Fibroblast of mammary gland (primary cell): ENCODE measurements at regions not wholly inside any gene's neighbourhood (a gene's known extent, or its start where the extent isn't known, plus 50 kb on each side); places are given as distances from the start of the nearest gene placed in this dataset.

Source experiments
- DNase-seq: peaks from one replicate; pipeline ENCODE4 v3.0.0-alpha.2; 2010; ENCODE audit warnings: low read depth
- H3K4me3 ChIP-seq: 2 replicates; pipeline ENCODE4 v1.5.1; 2011; ENCODE audit warnings: low read depth, mild to moderate bottlenecking, low read length, moderate library complexity; ENCODE audit not compliant: control insufficient read depth
- TF ChIP-seq, protein P1 (sequence below): conservative IDR thresholded peaks from 2 replicates; pipeline ENCODE4 v1.5.1; 2011; ENCODE audit warnings: low read depth, low read length, inconsistent platforms; ENCODE audit not compliant: control insufficient read depth, insufficient read depth

DNA sequence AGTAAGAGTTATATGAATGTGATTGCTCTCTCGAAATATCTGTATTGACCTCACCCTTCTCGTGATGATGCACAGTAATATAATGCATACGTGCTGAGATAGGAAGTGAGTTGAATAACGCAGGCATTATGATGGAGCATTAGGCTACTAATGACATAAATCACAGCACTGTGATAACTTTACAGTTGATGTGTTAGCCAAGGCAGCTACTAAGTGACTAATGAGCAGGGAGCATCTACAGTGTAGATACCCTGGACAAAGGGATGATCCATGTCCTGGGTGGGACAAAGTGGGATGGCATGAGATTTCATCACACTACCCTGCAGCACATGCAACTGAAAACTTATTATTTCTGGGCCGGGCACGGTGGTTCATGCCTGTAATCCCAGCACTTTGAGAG is 68.4 kb downstream of the HDGFL1 start:
- no peak overlapping the region for H3K4me3 ChIP-seq
- TF ChIP-seq, protein P1, sequence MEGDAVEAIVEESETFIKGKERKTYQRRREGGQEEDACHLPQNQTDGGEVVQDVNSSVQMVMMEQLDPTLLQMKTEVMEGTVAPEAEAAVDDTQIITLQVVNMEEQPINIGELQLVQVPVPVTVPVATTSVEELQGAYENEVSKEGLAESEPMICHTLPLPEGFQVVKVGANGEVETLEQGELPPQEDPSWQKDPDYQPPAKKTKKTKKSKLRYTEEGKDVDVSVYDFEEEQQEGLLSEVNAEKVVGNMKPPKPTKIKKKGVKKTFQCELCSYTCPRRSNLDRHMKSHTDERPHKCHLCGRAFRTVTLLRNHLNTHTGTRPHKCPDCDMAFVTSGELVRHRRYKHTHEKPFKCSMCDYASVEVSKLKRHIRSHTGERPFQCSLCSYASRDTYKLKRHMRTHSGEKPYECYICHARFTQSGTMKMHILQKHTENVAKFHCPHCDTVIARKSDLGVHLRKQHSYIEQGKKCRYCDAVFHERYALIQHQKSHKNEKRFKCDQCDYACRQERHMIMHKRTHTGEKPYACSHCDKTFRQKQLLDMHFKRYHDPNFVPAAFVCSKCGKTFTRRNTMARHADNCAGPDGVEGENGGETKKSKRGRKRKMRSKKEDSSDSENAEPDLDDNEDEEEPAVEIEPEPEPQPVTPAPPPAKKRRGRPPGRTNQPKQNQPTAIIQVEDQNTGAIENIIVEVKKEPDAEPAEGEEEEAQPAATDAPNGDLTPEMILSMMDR, result no peak
- no peak for DNase-seq

DNA sequence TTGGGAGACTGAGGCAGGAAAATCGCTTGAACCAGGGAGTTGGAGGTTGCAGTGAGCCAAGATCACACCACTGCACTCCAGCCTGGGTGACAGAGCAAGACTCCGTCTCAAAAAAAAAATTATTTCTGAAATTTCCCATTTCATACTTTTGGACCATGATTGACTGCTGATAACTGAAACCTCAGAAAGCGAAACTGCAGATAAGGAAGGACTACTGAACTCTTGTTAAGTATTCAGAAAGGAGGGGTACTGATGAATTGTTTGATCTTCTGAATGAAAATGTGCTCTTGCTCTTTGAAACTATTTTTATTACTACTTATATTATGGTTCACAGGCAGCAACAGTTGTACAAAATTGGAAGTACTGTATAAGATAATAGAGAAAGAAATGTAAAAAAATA is 69.0 kb downstream of the HDGFL1 start:
- no peak for DNase-seq
- H3K4me3 ChIP-seq, result no peak overlapping the region
- TF ChIP-seq, protein P1, result no peak

DNA sequence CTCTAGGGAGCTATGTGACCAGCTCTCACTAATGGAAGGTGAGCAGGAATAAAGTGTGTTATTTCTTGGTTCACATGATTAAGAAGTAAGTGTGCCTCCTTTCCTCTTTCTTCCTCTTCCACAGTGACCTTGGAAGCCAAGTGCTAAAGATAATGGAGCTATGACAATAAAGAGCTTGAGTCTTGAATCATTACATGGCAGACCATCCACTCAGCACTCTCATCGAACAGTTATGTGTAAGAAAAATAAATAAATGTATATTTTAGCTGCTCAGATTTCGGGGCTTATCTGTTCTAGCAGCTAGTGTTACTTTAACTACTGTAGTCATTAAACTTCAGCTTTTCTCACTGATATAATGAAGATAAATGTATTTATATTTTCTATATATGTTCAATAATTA is 72.9 kb downstream of the HDGFL1 start:
- DNase-seq, result no peak
- TF ChIP-seq, protein P1, result no peak
- H3K4me3 ChIP-seq, result no peak overlapping the region

DNA sequence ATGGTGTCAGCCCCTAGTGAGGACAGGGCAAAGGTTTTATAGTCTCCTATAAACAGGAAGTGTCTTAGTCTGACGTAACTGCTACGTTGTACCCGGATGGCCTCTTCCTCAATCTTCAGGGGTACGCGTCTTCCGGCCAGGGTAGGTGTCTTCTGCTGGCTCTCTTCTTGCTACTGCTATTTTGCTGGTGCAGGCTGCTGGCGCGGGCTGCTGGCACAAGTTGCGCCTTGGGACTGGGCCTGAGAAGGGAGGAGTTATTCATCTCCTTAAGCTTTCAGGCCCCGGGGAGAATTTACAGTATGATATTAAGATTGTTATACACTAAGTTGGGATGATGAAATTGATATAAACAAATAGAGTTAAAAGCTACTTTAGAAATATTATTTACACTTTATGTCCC is 74.4 kb downstream of the HDGFL1 start:
- no peak overlapping the region for H3K4me3 ChIP-seq
- TF ChIP-seq, protein P1, result no peak
- DNase-seq, result no peak

DNA sequence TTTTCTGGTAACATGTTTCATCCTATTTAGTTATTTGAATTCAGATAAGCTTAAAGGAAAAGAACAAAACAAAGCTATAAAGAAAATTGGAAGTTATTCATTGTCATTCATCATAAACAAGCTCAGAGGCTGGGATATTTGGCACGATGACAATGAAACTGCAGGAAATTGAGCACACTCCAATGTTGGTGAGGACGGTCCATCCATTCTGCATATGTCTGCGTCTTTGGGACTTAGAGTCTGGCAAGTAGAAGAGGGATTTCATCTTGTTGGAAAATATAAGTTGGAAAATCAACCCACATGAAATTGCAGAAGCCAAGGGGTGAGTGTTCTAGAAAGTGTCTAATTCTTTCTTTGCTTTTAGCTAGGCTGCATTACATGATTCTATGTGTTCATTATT is 78.4 kb downstream of the HDGFL1 start:
- H3K4me3 ChIP-seq, result no peak overlapping the region
- TF ChIP-seq, protein P1, result no peak
- no peak for DNase-seq

DNA sequence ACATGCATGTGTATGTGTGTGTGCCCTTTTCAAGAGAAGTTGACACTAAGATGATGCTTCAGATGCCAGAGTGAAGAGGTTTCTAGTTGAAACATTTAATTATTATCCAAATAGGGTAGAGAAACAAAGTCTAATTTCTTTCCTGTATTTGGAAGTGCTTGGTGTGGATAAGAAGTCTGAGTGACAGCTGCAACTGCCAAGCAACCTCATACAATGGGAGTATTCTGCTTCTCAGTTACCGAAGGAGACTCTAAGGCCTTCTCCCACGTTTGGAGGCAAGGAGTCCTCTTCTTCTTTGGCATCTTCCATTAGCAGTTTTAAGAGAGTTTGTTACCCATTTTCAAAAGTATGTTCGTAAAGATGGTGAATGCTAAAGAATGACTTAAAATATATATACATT is 82.4 kb downstream of the HDGFL1 start:
- DNase-seq, result no peak
- no peak overlapping the region for H3K4me3 ChIP-seq
- TF ChIP-seq, protein P1, result no peak

DNA sequence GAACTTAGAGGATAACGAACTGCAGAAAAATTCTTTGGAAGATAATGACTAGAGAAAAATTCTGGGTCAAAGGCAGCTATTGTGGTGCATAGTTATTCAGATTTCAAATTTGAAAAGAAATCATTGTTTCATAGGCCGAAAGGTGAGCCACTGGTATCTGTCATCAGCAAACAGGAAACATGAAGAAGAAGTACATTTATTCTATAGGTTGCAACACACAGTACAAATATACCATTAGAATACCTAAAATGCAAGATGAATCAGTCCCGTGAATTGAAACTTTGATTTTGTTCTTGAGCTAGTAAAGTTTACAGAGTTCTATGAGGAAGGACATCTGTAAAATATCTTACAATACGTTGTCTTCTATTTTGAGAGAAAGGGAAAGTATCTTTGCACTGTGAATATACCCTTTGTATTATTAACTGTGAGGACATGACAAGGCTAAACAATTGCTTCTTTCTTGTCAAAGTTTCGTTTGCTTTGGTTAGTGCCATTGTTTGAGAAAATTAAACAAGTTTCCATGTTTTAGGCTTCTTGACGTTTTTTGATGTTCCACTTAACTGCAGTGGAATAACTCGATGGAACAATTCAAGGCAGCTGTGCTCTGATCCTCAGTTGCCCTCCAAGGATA is 84.7 kb downstream of the HDGFL1 start:
- no peak overlapping the region for H3K4me3 ChIP-seq
- DNase-seq, result no peak
- TF ChIP-seq, protein P1, result no peak
